GM12878 (cell line): ENCODE measurements at regions not wholly inside any gene's neighbourhood (a gene's known extent, or its start where the extent isn't known, plus 50 kb on each side); places are given as distances from the start of the nearest gene placed in this dataset.
A peak's percentile ranks its signal among the peaks of the same experiment; 100 is the strongest.

Source experiments
- ATAC-seq: fragments of 200-7000 bp; cut with Tn5 transposase; 3 replicates; pipeline ENCODE4 v1.9.1; 2020; ENCODE audit warnings: mild to moderate bottlenecking, moderate library complexity
- BruUV-seq: library from RNA; stranded (reverse); fragments of 400-500 nt; replicated peaks from 2 replicates; lab custom pipeline; 2021; lab: Mats Ljungman, UMichigan
- CTCF ChIA-PET: fragments of 300-600 bp; sonication (Branson Sonifier 250); formaldehyde crosslinking; extraction: SDS; loops from one replicate; lab custom pipeline; 2021; ENCODE audit warnings: inconsistent platforms; lab: Yijun Ruan, JAX
- POLR2A ChIA-PET: fragments of 350-600 bp; formaldehyde crosslinking; extraction: SDS; loops from one replicate; lab custom pipeline; 2021; ENCODE audit warnings: inconsistent platforms; lab: Charles Lee
- RAD21 ChIA-PET: fragments of 300-600 bp; sonication (Branson Sonifier 250); formaldehyde crosslinking; loops from one replicate; lab custom pipeline; 2023; ENCODE audit warnings: antibody characterized with exemption; ENCODE audit not compliant: unreplicated experiment; lab: Charles Lee
- SMC1A ChIA-PET: fragments of 300-600 bp; sonication (Branson Sonifier 250); formaldehyde crosslinking; loops from one replicate; lab custom pipeline; 2023; ENCODE audit not compliant: unreplicated experiment, uncharacterized antibody; lab: Charles Lee
- DNase-seq: peaks from one replicate; pipeline ENCODE4 v3.0.0-alpha.2; 2011; ENCODE audit warnings: low read depth, low spot score
- FAIRE-seq: peaks from 3 replicates; lab custom pipeline; 2011; peaks lifted over from hg19 to GRCh38; lab: Jason Lieb, UNC
- H2AFZ ChIP-seq: 2 replicates; pipeline ENCODE4 v1.6.0; 2011; ENCODE audit warnings: low read depth, low read length, control low read depth; ENCODE audit not compliant: control insufficient read depth
- H3K27ac ChIP-seq: 2 replicates; pipeline ENCODE4 v1.5.1; 2011; ENCODE audit warnings: control low read depth; ENCODE audit not compliant: control insufficient read depth, insufficient read depth
- H3K27me3 ChIP-seq, 2 experiments: replicated peaks in 1 of 2; 2 replicates each; pipeline versions ENCODE4 v1.6.0 to v1.6.1; 2011; ENCODE audit warnings: low read length in 1 of 2; ENCODE audit not compliant: control insufficient read depth in 2 of 2, insufficient read depth in 2 of 2
- H3K36me3 ChIP-seq, 2 experiments: 2 replicates each; pipeline ENCODE4 v1.5.1; 2011; ENCODE audit warnings: low read length in 1 of 2; ENCODE audit not compliant: control insufficient read depth in 2 of 2, insufficient read depth in 2 of 2
- H3K4me1 ChIP-seq: 2 replicates; pipeline ENCODE4 v1.6.1; 2011; ENCODE audit warnings: mild to moderate bottlenecking, low read length, moderate library complexity, mixed read lengths; ENCODE audit not compliant: control insufficient read depth, insufficient read depth
- H3K4me2 ChIP-seq: 2 replicates; pipeline ENCODE4 v1.6.0; 2011; ENCODE audit warnings: control low read depth; ENCODE audit not compliant: control insufficient read depth, insufficient read depth
- H3K4me3 ChIP-seq: fragments of 200-600 bp; sonication (generic); 2 replicates; pipeline ENCODE4 v1.5.1; 2016
- H3K79me2 ChIP-seq: 2 replicates; pipeline ENCODE4 v1.6.0; 2011; ENCODE audit warnings: low read length; ENCODE audit not compliant: control insufficient read depth, insufficient read depth
- H3K9ac ChIP-seq: 2 replicates; pipeline ENCODE4 v1.8.0; 2011; ENCODE audit warnings: low read length, control low read depth, mixed read lengths; ENCODE audit not compliant: control insufficient read depth, insufficient read depth
- H3K9me3 ChIP-seq: replicated peaks from 3 replicates; pipeline ENCODE4 v1.5.1; 2011; ENCODE audit warnings: mild to moderate bottlenecking, low read length; ENCODE audit not compliant: control insufficient read depth, insufficient read depth
- H4K20me1 ChIP-seq: 2 replicates; pipeline ENCODE4 v1.6.0; 2011; ENCODE audit not compliant: control insufficient read depth, insufficient read depth
- BCL11A ChIP-seq: IDR thresholded peaks from 2 replicates; pipeline ENCODE4 v1.6.1; 2011; ENCODE audit warnings: low read depth, low read length
- CTCF ChIP-seq, 3 experiments: IDR thresholded peaks in 2 of 3; conservative IDR thresholded peaks in 1 of 3; 2 replicates each; pipeline ENCODE4 v1.5.1; 2011; ENCODE audit warnings: low read depth in 3 of 3, low read length in 3 of 3, mild to moderate bottlenecking in 3 of 3, control low read depth in 2 of 3, moderate library complexity in 2 of 3, inconsistent platforms in 1 of 3, mixed read lengths in 1 of 3; ENCODE audit not compliant: control insufficient read depth in 2 of 3, insufficient read depth in 1 of 3; ENCODE audit errors: extremely low read depth in 1 of 3
- ETV6 ChIP-seq, 2 experiments: fragments of 450-650 bp in 1 of 2; IDR thresholded peaks in 1 of 2; conservative IDR thresholded peaks in 1 of 2; 2 replicates each; pipeline ENCODE4 v1.6.1; 2014; ENCODE audit warnings: antibody characterized with exemption in 1 of 2, borderline replicate concordance in 1 of 2, low read depth in 1 of 2, mild to moderate bottlenecking in 1 of 2, moderate library complexity in 1 of 2
- FOS ChIP-seq: IDR thresholded peaks from 3 replicates; pipeline ENCODE4 v1.6.1; 2011; ENCODE audit warnings: borderline replicate concordance; ENCODE audit not compliant: insufficient read length; ENCODE audit errors: extremely low read depth
- JUNB ChIP-seq: IDR thresholded peaks from 2 replicates; pipeline ENCODE4 v1.6.1; 2016; ENCODE audit warnings: antibody characterized with exemption, mild to moderate bottlenecking
- NFYB ChIP-seq: IDR thresholded peaks from 2 replicates; pipeline ENCODE4 v1.6.1; 2011; ENCODE audit warnings: low read depth, mild to moderate bottlenecking, low read length, improper control_type of control experiment, moderate library complexity; ENCODE audit not compliant: insufficient read depth
- NR2C1 ChIP-seq: fragments of 450-650 bp; IDR thresholded peaks from 2 replicates; pipeline ENCODE4 v1.6.1; 2017; ENCODE audit warnings: antibody characterized with exemption, mild to moderate bottlenecking, moderate library complexity
- PAX5 ChIP-seq: IDR thresholded peaks from 2 replicates; pipeline ENCODE4 v1.6.1; 2011; ENCODE audit warnings: low read depth, low read length, borderline replicate concordance
- PAX8 ChIP-seq: fragments of 450-650 bp; IDR thresholded peaks from 2 replicates; pipeline ENCODE4 v1.6.1; 2017; ENCODE audit warnings: mild to moderate bottlenecking, moderate library complexity
- RCOR1 ChIP-seq: conservative IDR thresholded peaks from 2 replicates; pipeline ENCODE4 v1.6.1; 2012; ENCODE audit warnings: low read depth, low read length, improper control_type of control experiment
- SIN3A ChIP-seq: IDR thresholded peaks from 2 replicates; pipeline ENCODE4 v1.6.1; 2012; ENCODE audit warnings: low read depth, low read length, improper control_type of control experiment
- SIX5 ChIP-seq: IDR thresholded peaks from 2 replicates; pipeline ENCODE4 v1.6.1; 2011; ENCODE audit warnings: mild to moderate bottlenecking, low read depth, low read length, moderate library complexity; ENCODE audit not compliant: severe bottlenecking
- SMARCA5 ChIP-seq: fragments of 450-650 bp; IDR thresholded peaks from 2 replicates; pipeline ENCODE4 v1.6.1; 2017; ENCODE audit warnings: mild to moderate bottlenecking
- SPI1 ChIP-seq: IDR thresholded peaks from 2 replicates; pipeline ENCODE4 v1.6.1; 2011; ENCODE audit warnings: low read depth, mild to moderate bottlenecking, low read length, moderate library complexity, borderline replicate concordance; ENCODE audit not compliant: insufficient read depth
- SUZ12 ChIP-seq: fragments of 200-600 bp; sonication (generic); IDR thresholded peaks from one replicate; pipeline ENCODE4 v1.6.1; 2018; ENCODE audit warnings: antibody characterized with exemption, mild to moderate bottlenecking; ENCODE audit not compliant: unreplicated experiment
- ZSCAN29 ChIP-seq: fragments of 450-650 bp; IDR thresholded peaks from 2 replicates; pipeline ENCODE4 v1.6.1; 2017; ENCODE audit warnings: mild to moderate bottlenecking, moderate library complexity
- WGBS: methylation state at CpG from one replicate; pipeline ENCODE4 v1.1.6; 2016; ENCODE audit warnings: low lambda C conversion rate; ENCODE audit not compliant: insufficient replicate concordance, insufficient coverage; ENCODE audit errors: missing lambda C conversion rate; 5-methylcytosine and 5-hydroxymethylcytosine counted together
- in situ Hi-C: fragments of 300-500 bp; cut with MboI; formaldehyde crosslinking; loops from 9 replicates; pipeline ENCODE4 v1.14.3; 2018; ENCODE audit warnings: mixed read lengths
- intact Hi-C: fragments of 100-400 bp; cut with micrococcal nuclease; formaldehyde crosslinking; loops from one replicate; pipeline ENCODE4 v1.14.2; 2022; ENCODE audit not compliant: unreplicated experiment

- ChIA-PET SMC1A (no interaction called here), CTCF (no interaction called here), POLR2A (no interaction called here), RAD21 (no interaction called here)
- no peak overlapping the region for H3K4me2 ChIP-seq
- in situ Hi-C loops, result no loop called here
- H3K27ac ChIP-seq, result no peak overlapping the region
- no peak overlapping the region for H3K4me3 ChIP-seq
- H3K9ac ChIP-seq, result no peak overlapping the region
- TF ChIP-seq CTCF (IDR thresholded peaks at IDR 0.05 in 2 of 3, conservative IDR thresholded peaks at IDR 0.05 in 1 of 3; ENCODE audit: control insufficient read depth in 2 of 3, extremely low read depth in 1 of 3, insufficient read depth in 1 of 3, low read depth in 3 of 3, low read length in 3 of 3) (0 out of 6 replicates have a peak, but pooled peaks of 2 of the 3 experiments have one; percentile 1 to 18), SIX5 (no peak)
- ATAC-seq, result no peak
- no peaks in the 10 kb centered on the region for H3K4me1 ChIP-seq
- intact Hi-C loops, result no loop called here
- H3K79me2 ChIP-seq, result no peaks in the 10 kb centered on the region
- no peak overlapping the region for H2AFZ ChIP-seq
- no peak for FAIRE-seq
- H3K27me3 ChIP-seq, result peaks cover 0 to 3% of the 10 kb centered on the region in 2 experiments; a peak in 1 of 4 replicates
- no peaks in the 10 kb centered on the region for H4K20me1 ChIP-seq
- BruUV-seq, result no TSS peak
- no peaks in the 10 kb centered on the region for H3K9me3 ChIP-seq
- WGBS, result 6% methylated on average over 8 of the region's 8 CpGs
- DNase-seq, result no peak
- H3K36me3 ChIP-seq, result no peaks in the 10 kb centered on the region
Observed at GRCh38 chr20:40811660-40812414, 122.8 kb upstream of the MAFB start.

GRCh38 chr20:40812415-40812925, 123.4 kb upstream of the MAFB start:
- ChIA-PET RAD21 (no interaction called here), SMC1A (no interaction called here), POLR2A (no interaction called here), CTCF (no interaction called here)
- Histone ChIP-seq H3K4me1 (no peaks in the 10 kb centered on the region), H3K36me3 (no peaks in the 10 kb centered on the region), H3K27me3 (peaks cover 0 to 2% of the 10 kb centered on the region in 2 experiments; a peak in 1 of 4 replicates), H3K27ac (no peak overlapping the region), H3K9ac (no peak overlapping the region), H4K20me1 (no peaks in the 10 kb centered on the region), H2AFZ (no peak overlapping the region), H3K79me2 (no peaks in the 10 kb centered on the region), H3K4me3 (no peak overlapping the region), H3K4me2 (no peak overlapping the region), H3K9me3 (no peaks in the 10 kb centered on the region)
- no TSS peak for BruUV-seq
- 18% methylated on average over 7 of the region's 7 CpGs for WGBS
- FAIRE-seq, result no peak
- TF ChIP-seq NR2C1 (no peak), SIN3A (no peak), JUNB (no peak), NFYB (no peak), FOS (no peak), SMARCA5 (no peak), SUZ12 (no peak), RCOR1 (no peak), PAX5 (no peak), SPI1 (no peak), ZSCAN29 (no peak), PAX8 (no peak), ETV6 (conservative IDR thresholded peaks at IDR 0.05 in 1 of 2, IDR thresholded peaks at IDR 0.05 in 1 of 2; ENCODE audit: borderline replicate concordance in 1 of 2, low read depth in 1 of 2) (no peak), BCL11A (no peak)
- in situ Hi-C loops (no loop called here), intact Hi-C loops (no loop called here)
- ATAC-seq, result no peak
- no peak for DNase-seq
